ENCODE measurements at regions not wholly inside any gene's neighbourhood (a gene's known extent, or its start where the extent isn't known, plus 50 kb on each side); places are given as distances from the start of the nearest gene placed in this dataset.

DNA sequence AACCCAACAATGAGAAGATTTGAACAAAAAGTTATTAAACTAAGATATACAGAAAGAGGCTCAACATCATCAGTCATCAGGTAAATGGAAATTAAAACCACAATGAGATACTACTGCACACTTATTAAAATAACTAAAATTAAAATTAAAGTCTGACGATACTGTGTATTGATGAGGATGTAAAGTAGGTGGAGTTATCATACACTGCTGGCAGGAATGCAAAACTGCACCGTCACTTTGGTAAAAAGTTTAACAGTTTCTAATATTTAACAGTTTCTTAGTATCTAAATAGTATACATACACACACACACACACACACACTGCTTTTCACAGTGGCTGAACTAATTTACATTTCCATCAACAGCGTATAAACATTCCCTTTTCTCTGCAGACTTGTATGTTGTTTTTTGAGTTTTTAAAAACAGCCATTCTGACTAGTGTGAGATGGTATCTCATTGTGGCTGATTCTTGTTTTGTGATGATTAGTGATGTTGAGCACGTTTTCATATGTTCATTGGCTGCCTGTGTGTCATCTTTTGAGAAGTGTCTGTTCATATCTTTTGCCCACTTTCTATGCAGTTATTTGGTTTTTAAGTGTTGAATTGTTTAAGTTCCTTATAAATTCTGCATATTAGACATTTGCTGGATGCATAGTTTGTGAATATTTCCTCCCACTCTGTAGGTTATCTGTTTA, 726.9 kb upstream of the CHAC2 start:
- H3K27me3 ChIP-seq (ENCODE audit: control insufficient read depth, low read length), result no peaks in the 10 kb centered on the region
- H3K4me2 ChIP-seq (ENCODE audit: low read length), result no peak overlapping the region
- no peak for TF ChIP-seq EZH2phosphoT487 (IDR thresholded peaks at IDR 0.05; ENCODE audit: borderline replicate concordance, low read length)
- no peak for TF ChIP-seq CTCF (IDR thresholded peaks at IDR 0.05; ENCODE audit: low read depth, low read length, poor library complexity, severe bottlenecking)
- H3K27ac ChIP-seq (ENCODE audit: low read depth, low read length), result no peak overlapping the region
- H3K79me2 ChIP-seq (ENCODE audit: control insufficient read depth, low read length), result no peaks in the 10 kb centered on the region
- no peaks in the 10 kb centered on the region for H4K20me1 ChIP-seq (ENCODE audit: control insufficient read depth, insufficient read depth, low read depth, low read length)
- no peaks in the 10 kb centered on the region for H3F3A ChIP-seq (ENCODE audit: control insufficient read depth, insufficient read depth)
- no peak overlapping the region for H3K4me3 ChIP-seq (ENCODE audit: low read length)
- H3K9me2 ChIP-seq (replicated peaks; ENCODE audit: control insufficient read depth, low read length), result no peaks in the 10 kb centered on the region
- H3K9me3 ChIP-seq (ENCODE audit: control insufficient read depth, insufficient read depth, low read length), result no peaks in the 10 kb centered on the region
- no peaks in the 10 kb centered on the region for H3K36me3 ChIP-seq (ENCODE audit: control insufficient read depth, low read length)
- H3K4me1 ChIP-seq (ENCODE audit: control insufficient read depth, low read length), result no peaks in the 10 kb centered on the region

DNA sequence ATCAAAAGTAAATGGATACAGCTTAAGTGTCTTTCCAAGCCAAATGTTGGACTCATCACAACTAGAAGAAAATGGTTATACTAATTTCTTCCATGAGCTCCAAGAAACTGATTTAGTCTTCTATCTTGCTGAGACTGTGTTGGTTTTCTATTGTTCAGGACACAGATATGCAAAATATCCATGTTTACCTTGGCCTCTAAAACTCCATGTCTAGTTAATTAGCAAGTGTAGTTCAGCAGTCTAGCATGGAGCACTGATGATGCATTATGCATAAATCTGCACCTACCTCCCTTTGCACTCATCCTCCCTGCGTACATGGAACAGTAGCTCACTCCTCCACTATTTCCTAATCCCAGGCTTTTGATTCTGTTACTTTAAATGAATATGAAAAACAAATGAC, 731.4 kb upstream of the CHAC2 start:
- no peaks in the 10 kb centered on the region for H3K79me2 ChIP-seq (ENCODE audit: control insufficient read depth, low read length)
- TF ChIP-seq EZH2phosphoT487 (IDR thresholded peaks at IDR 0.05; ENCODE audit: borderline replicate concordance, low read length), result no peak
- TF ChIP-seq CTCF (IDR thresholded peaks at IDR 0.05; ENCODE audit: low read depth, low read length, poor library complexity, severe bottlenecking), result no peak
- H4K20me1 ChIP-seq (ENCODE audit: control insufficient read depth, insufficient read depth, low read depth, low read length), result no peaks in the 10 kb centered on the region
- no peaks in the 10 kb centered on the region for H3F3A ChIP-seq (ENCODE audit: control insufficient read depth, insufficient read depth)
- H3K9me3 ChIP-seq (ENCODE audit: control insufficient read depth, insufficient read depth, low read length), result no peaks in the 10 kb centered on the region
- no peak overlapping the region for H3K4me3 ChIP-seq (ENCODE audit: low read length)
- no peak overlapping the region for H3K27ac ChIP-seq (ENCODE audit: low read depth, low read length)
- H3K27me3 ChIP-seq (ENCODE audit: control insufficient read depth, low read length), result no peaks in the 10 kb centered on the region
- no peaks in the 10 kb centered on the region for H3K4me1 ChIP-seq (ENCODE audit: control insufficient read depth, low read length)
- no peak overlapping the region for H3K4me2 ChIP-seq (ENCODE audit: low read length)
- no peaks in the 10 kb centered on the region for H3K36me3 ChIP-seq (ENCODE audit: control insufficient read depth, low read length)
- H3K9me2 ChIP-seq (replicated peaks; ENCODE audit: control insufficient read depth, low read length), result no peaks in the 10 kb centered on the region

GRCh38 chr2:53035153-53035552, 732.5 kb upstream of the CHAC2 start:
- H3K4me3 ChIP-seq (ENCODE audit: low read length), result no peak overlapping the region
- no peaks in the 10 kb centered on the region for H3F3A ChIP-seq (ENCODE audit: control insufficient read depth, insufficient read depth)
- no peaks in the 10 kb centered on the region for H3K9me2 ChIP-seq (replicated peaks; ENCODE audit: control insufficient read depth, low read length)
- H3K27me3 ChIP-seq (ENCODE audit: control insufficient read depth, low read length), result no peaks in the 10 kb centered on the region
- H3K4me2 ChIP-seq (ENCODE audit: low read length), result no peak overlapping the region
- no peaks in the 10 kb centered on the region for H4K20me1 ChIP-seq (ENCODE audit: control insufficient read depth, insufficient read depth, low read depth, low read length)
- H3K79me2 ChIP-seq (ENCODE audit: control insufficient read depth, low read length), result no peaks in the 10 kb centered on the region
- TF ChIP-seq CTCF (IDR thresholded peaks at IDR 0.05; ENCODE audit: low read depth, low read length, poor library complexity, severe bottlenecking), result no peak
- no peak for TF ChIP-seq EZH2phosphoT487 (IDR thresholded peaks at IDR 0.05; ENCODE audit: borderline replicate concordance, low read length)
- H3K4me1 ChIP-seq (ENCODE audit: control insufficient read depth, low read length), result no peaks in the 10 kb centered on the region
- H3K9me3 ChIP-seq (ENCODE audit: control insufficient read depth, insufficient read depth, low read length), result no peaks in the 10 kb centered on the region
- H3K36me3 ChIP-seq (ENCODE audit: control insufficient read depth, low read length), result no peaks in the 10 kb centered on the region
- H3K27ac ChIP-seq (ENCODE audit: low read depth, low read length), result no peak overlapping the region

Measured in DOHH2 (cell line).